ENCODE measurements at regions not wholly inside any gene's neighbourhood (a gene's known extent, or its start where the extent isn't known, plus 50 kb on each side); places are given as distances from the start of the nearest gene placed in this dataset.

GRCh38 chr4:120435179-120435578, 368.5 kb upstream of the MAD2L1 start:
- Histone ChIP-seq H3K4me3 (ENCODE audit: low read depth, low read length) (no peak overlapping the region), H3K4me1 (ENCODE audit: insufficient read depth) (no peaks in the 10 kb centered on the region), H3K36me3 (ENCODE audit: insufficient read depth) (no peaks in the 10 kb centered on the region), H3K27ac (ENCODE audit: low read depth) (no peak overlapping the region)
- no peak for DNase-seq (ENCODE audit: extremely low spot score)
- 40% methylated on average over 5 of the region's 5 CpGs for WGBS

DNA sequence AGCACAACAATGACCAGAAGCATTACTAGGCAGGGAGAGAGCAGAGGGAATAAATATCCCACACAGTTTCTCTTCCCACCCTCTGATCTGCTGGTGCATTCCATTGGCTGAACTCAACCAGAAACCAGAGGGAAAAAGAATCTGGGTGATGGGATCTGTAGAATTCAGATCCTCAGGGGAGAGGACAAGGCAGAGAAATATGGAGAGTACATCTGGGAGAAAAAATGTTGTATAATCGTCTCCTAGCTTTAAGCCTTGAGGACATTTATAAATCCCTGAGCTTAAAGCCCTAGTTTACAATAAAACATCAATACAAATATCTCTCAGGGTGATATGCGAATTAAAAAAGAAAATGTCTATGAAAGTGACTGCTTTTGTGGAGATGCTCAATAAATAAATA, 368.1 kb upstream of the MAD2L1 start:
- H3K36me3 ChIP-seq (ENCODE audit: insufficient read depth), result no peaks in the 10 kb centered on the region
- H3K4me1 ChIP-seq (ENCODE audit: insufficient read depth), result no peaks in the 10 kb centered on the region
- H3K4me3 ChIP-seq (ENCODE audit: low read depth, low read length), result no peak overlapping the region
- 67% methylated on average over 2 of the region's 2 CpGs for WGBS
- no peak for DNase-seq (ENCODE audit: extremely low spot score)
- no peak overlapping the region for H3K27ac ChIP-seq (ENCODE audit: low read depth)

DNA sequence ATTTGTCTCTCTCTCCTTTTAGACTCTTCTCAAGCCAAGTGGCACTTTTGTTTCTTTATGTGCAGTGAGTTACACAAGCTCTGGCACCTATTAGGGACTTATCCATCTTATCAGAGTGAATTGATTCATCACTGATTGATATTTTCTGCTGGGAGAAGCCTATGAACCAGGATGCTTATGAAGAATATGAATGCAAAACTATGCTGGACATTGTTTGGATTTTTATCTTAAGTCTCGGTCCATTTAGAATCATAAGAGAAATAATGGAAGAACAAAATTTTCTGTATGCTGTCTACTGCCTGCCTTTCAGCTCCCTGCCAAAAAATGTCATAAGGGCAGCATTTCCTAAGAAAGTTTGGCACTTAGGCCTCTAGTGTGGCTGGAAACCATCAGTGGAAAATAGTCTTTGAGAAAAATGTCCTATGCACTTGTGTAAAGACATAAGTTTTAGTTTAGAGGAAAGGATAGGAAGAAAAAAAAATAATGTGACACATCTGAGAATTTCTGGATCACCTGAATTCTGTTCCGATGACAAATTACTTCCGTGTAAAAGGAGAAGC, 365.7 kb upstream of the MAD2L1 start:
- Histone ChIP-seq H3K4me3 (ENCODE audit: low read depth, low read length) (no peak overlapping the region), H3K27ac (ENCODE audit: low read depth) (no peak overlapping the region), H3K36me3 (ENCODE audit: insufficient read depth) (no peaks in the 10 kb centered on the region), H3K4me1 (ENCODE audit: insufficient read depth) (no peaks in the 10 kb centered on the region)
- WGBS, result 63% methylated on average over 3 of the region's 3 CpGs
- no peak for DNase-seq (ENCODE audit: extremely low spot score)

DNA sequence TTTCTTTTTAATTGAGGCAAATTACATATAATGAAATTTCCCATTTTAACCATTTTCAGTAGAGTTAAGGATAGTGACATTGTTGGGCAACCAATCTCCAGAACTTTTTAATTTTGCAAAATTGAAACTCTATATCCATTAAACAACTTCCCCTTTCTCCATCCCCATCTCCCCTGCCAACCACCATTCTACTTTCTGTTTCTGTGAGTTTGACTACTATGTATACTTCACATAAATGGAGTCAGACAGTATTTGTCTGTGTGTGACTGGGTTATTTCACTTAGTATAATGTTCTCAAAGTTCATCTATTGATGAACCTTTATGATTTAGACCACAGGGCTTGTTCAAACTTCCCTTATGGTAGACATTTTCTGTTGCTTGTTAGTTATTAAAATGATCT, 364.5 kb upstream of the MAD2L1 start:
- H3K36me3 ChIP-seq (ENCODE audit: insufficient read depth), result no peaks in the 10 kb centered on the region
- H3K4me3 ChIP-seq (ENCODE audit: low read depth, low read length), result no peak overlapping the region
- no peak for DNase-seq (ENCODE audit: extremely low spot score)
- H3K27ac ChIP-seq (ENCODE audit: low read depth), result no peak overlapping the region
- H3K4me1 ChIP-seq (ENCODE audit: insufficient read depth), result no peaks in the 10 kb centered on the region

GRCh38 chr4:120418146-120418545, 351.5 kb upstream of the MAD2L1 start:
- H3K4me3 ChIP-seq (ENCODE audit: low read depth, low read length), result no peak overlapping the region
- H3K27ac ChIP-seq (ENCODE audit: low read depth), result no peak overlapping the region
- no peaks in the 10 kb centered on the region for H3K4me1 ChIP-seq (ENCODE audit: insufficient read depth)
- H3K36me3 ChIP-seq (ENCODE audit: insufficient read depth), result no peaks in the 10 kb centered on the region
- no peak for DNase-seq (ENCODE audit: extremely low spot score)

DNA sequence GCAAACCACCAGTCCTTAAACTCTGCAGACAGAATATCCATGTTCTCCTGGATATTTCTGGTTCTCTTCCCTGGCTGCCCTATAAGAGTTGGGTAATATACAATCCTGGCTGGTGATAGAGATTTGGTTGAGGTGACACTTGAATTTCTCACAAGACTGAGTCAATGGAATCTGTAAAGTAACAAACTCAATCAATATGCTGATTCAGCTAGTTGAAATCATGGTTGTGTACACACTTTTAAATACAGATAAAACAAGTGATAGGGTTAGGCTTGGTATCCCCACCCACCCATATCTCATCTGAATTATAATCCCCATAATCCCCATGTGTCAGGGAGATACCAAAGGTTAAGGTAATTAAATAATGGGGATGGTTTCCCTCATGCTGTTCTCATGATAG, 349.2 kb upstream of the MAD2L1 start:
- H3K4me1 ChIP-seq (ENCODE audit: insufficient read depth), result no peaks in the 10 kb centered on the region
- H3K4me3 ChIP-seq (ENCODE audit: low read depth, low read length), result no peak overlapping the region
- no peaks in the 10 kb centered on the region for H3K36me3 ChIP-seq (ENCODE audit: insufficient read depth)
- no peak overlapping the region for H3K27ac ChIP-seq (ENCODE audit: low read depth)
- DNase-seq (ENCODE audit: extremely low spot score), result no peak

DNA sequence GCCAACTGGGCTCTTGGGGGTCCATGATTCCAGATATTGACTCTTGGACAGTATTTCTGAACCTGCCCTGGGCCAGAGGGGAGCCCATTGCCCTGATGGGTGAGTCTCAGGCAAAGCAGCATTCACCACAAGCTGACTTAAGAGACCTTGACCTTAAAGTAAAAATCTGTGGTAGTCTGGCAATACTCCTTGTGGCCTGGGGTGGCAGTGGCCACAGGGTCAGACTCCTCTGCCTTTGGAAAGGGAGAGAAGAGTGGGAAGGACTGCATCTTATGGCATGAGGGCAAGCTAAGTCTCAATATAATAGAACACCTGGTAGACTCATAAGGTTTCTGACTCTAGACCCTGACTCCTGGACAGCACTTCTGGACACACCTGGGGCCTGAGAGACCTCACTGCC, 340.3 kb upstream of the MAD2L1 start:
- Histone ChIP-seq H3K4me1 (ENCODE audit: insufficient read depth) (no peaks in the 10 kb centered on the region), H3K36me3 (ENCODE audit: insufficient read depth) (no peaks in the 10 kb centered on the region), H3K27ac (ENCODE audit: low read depth) (no peak overlapping the region), H3K4me3 (ENCODE audit: low read depth, low read length) (no peak overlapping the region)
- no peak for DNase-seq (ENCODE audit: extremely low spot score)

- no peak for DNase-seq (ENCODE audit: extremely low spot score)
- Histone ChIP-seq H3K4me3 (ENCODE audit: low read depth, low read length) (no peak overlapping the region), H3K27ac (ENCODE audit: low read depth) (no peak overlapping the region), H3K4me1 (ENCODE audit: insufficient read depth) (no peaks in the 10 kb centered on the region), H3K36me3 (ENCODE audit: insufficient read depth) (no peaks in the 10 kb centered on the region)
- 81% methylated on average over 2 of the region's 2 CpGs for WGBS
Measured at GRCh38 chr4:120403296-120403695, 336.6 kb upstream of the MAD2L1 start.

- Histone ChIP-seq H3K4me1 (ENCODE audit: insufficient read depth) (no peaks in the 10 kb centered on the region), H3K4me3 (ENCODE audit: low read depth, low read length) (no peak overlapping the region), H3K36me3 (ENCODE audit: insufficient read depth) (no peaks in the 10 kb centered on the region), H3K27ac (ENCODE audit: low read depth) (no peak overlapping the region)
- 86% methylated on average over 4 of the region's 4 CpGs for WGBS
- no peak for DNase-seq (ENCODE audit: extremely low spot score)
Measured at GRCh38 chr4:120400441-120400840, 333.8 kb upstream of the MAD2L1 start.

GRCh38 chr4:120399826-120400225, 333.2 kb upstream of the MAD2L1 start:
- Histone ChIP-seq H3K4me3 (ENCODE audit: low read depth, low read length) (no peak overlapping the region), H3K36me3 (ENCODE audit: insufficient read depth) (no peaks in the 10 kb centered on the region), H3K27ac (ENCODE audit: low read depth) (no peak overlapping the region), H3K4me1 (ENCODE audit: insufficient read depth) (no peaks in the 10 kb centered on the region)
- DNase-seq (ENCODE audit: extremely low spot score), result no peak
- WGBS, result 54% methylated on average over 1 of the region's 1 CpG

GRCh38 chr4:120395746-120396145, 329.1 kb upstream of the MAD2L1 start:
- no peaks in the 10 kb centered on the region for H3K36me3 ChIP-seq (ENCODE audit: insufficient read depth)
- H3K4me1 ChIP-seq (ENCODE audit: insufficient read depth), result no peaks in the 10 kb centered on the region
- DNase-seq (ENCODE audit: extremely low spot score), result no peak
- WGBS, result 87% methylated on average over 3 of the region's 3 CpGs
- no peak overlapping the region for H3K27ac ChIP-seq (ENCODE audit: low read depth)
- no peak overlapping the region for H3K4me3 ChIP-seq (ENCODE audit: low read depth, low read length)

- Histone ChIP-seq H3K4me1 (ENCODE audit: insufficient read depth) (no peaks in the 10 kb centered on the region), H3K27ac (ENCODE audit: low read depth) (no peak overlapping the region), H3K4me3 (ENCODE audit: low read depth, low read length) (no peak overlapping the region), H3K36me3 (ENCODE audit: insufficient read depth) (no peaks in the 10 kb centered on the region)
- DNase-seq (ENCODE audit: extremely low spot score), result no peak
Measured at GRCh38 chr4:120355881-120356280, 289.2 kb upstream of the MAD2L1 start.

- 57% methylated on average over 1 of the region's 1 CpG for whole genome bisulfite sequencing
- Histone ChIP-seq H3K4me3 (ENCODE audit: low read depth, low read length) (no peak overlapping the region), H3K36me3 (ENCODE audit: insufficient read depth) (no peaks in the 10 kb centered on the region), H3K27ac (ENCODE audit: low read depth) (no peak overlapping the region), H3K4me1 (ENCODE audit: insufficient read depth) (no peaks in the 10 kb centered on the region)
- DNase-seq (ENCODE audit: extremely low spot score), result no peak
Measured at GRCh38 chr4:120354381-120354780, 287.7 kb upstream of the MAD2L1 start.

DNA sequence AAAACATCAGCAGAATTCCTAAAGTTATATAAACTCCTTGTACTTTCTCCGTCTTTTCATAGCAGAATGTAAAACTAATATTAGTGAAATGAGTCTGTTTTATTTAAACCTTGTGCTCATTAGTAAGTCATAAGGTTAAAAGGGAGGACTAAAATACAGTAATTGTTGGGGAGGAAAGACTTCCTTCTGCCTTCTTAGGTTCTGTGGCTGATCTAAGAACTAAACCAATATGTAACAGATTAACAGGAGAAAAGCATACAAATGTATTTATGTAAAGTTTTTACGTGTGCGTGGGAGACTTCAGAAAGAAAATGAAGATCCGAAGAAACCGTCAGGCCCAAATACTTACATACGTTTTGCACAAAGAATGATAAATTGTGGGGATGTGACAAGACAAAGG, 286.6 kb upstream of the MAD2L1 start:
- no peak for DNase-seq (ENCODE audit: extremely low spot score)
- WGBS, result 81% methylated on average over 6 of the region's 6 CpGs
- Histone ChIP-seq H3K4me1 (ENCODE audit: insufficient read depth) (no peaks in the 10 kb centered on the region), H3K4me3 (ENCODE audit: low read depth, low read length) (no peak overlapping the region), H3K27ac (ENCODE audit: low read depth) (no peak overlapping the region), H3K36me3 (ENCODE audit: insufficient read depth) (no peaks in the 10 kb centered on the region)

DNA sequence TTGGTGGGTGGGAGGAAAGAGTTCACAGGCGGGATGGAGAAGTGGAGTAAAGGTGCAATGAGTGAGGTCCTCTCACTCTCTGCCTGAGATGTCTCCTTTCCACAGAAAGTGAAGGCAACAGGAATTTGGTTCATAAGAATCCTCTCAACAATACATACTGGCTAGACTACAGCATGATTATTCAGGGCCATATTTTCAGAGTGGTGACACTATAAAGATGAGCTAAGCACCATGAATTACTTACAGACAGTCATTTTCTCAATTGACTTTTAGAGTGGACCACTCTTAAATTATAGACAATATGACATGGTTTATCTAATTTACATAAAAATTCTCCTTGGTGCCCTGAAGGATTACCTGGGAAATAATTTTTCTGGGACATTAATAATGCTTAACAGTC, 286.1 kb upstream of the MAD2L1 start:
- H3K36me3 ChIP-seq (ENCODE audit: insufficient read depth), result no peaks in the 10 kb centered on the region
- DNase-seq (ENCODE audit: extremely low spot score), result no peak
- H3K27ac ChIP-seq (ENCODE audit: low read depth), result no peak overlapping the region
- H3K4me3 ChIP-seq (ENCODE audit: low read depth, low read length), result no peak overlapping the region
- no peaks in the 10 kb centered on the region for H3K4me1 ChIP-seq (ENCODE audit: insufficient read depth)
- WGBS, result 95% methylated on average over 1 of the region's 1 CpG
